OCI-LY3 (cell line): ENCODE measurements at regions not wholly inside any gene's neighbourhood (a gene's known extent, or its start where the extent isn't known, plus 50 kb on each side); places are given as distances from the start of the nearest gene placed in this dataset.

ENCODE experiments used
- H2AFZ ChIP-seq: fragments of 200-600, 300-600 bp; shearing (Covaris generic); 2 replicates; pipeline ENCODE4 v1.6.0; 2014; ENCODE audit warnings: antibody characterized with exemption, low read depth, low read length
- H3K27ac ChIP-seq: fragments of 200-600, 300-600 bp; sonication (generic); 2 replicates; pipeline ENCODE4 v1.5.1; 2014; ENCODE audit warnings: mild to moderate bottlenecking, low read length, moderate library complexity, mixed read lengths
- H3K27me3 ChIP-seq: fragments of 200-600, 300-600 bp; sonication (generic); 2 replicates; pipeline ENCODE4 v1.6.1; 2014; ENCODE audit warnings: low read depth, low read length, mixed read lengths
- H3K36me3 ChIP-seq: fragments of 200-600, 300-600 bp; sonication (generic); replicated peaks from 2 replicates; pipeline ENCODE3; 2014; ENCODE audit warnings: low read depth, low read length, mixed read lengths
- H3K4me1 ChIP-seq: fragments of 300-600, 200-600 bp; sonication (generic); 2 replicates; pipeline ENCODE4 v1.6.1; 2014; ENCODE audit warnings: low read length, mixed read lengths
- H3K4me2 ChIP-seq: fragments of 200-600, 300-600 bp; sonication (generic); 2 replicates; pipeline ENCODE4 v1.6.1; 2014; ENCODE audit warnings: low read length, mixed read lengths
- H3K4me3 ChIP-seq: fragments of 300-600, 200-600 bp; sonication (generic); 2 replicates; pipeline ENCODE4 v1.5.1; 2014; ENCODE audit warnings: antibody characterized with exemption, mild to moderate bottlenecking, low read length, moderate library complexity
- H3K79me2 ChIP-seq: fragments of 300-600, 200-600 bp; shearing (Covaris generic); 2 replicates; pipeline ENCODE4 v1.6.1; 2014; ENCODE audit warnings: mild to moderate bottlenecking, low read length, mixed read lengths
- H3K9ac ChIP-seq: fragments of 300-600, 200-600 bp; shearing (Covaris generic); 2 replicates; pipeline ENCODE4 v1.6.0; 2014; ENCODE audit warnings: mild to moderate bottlenecking, low read length, moderate library complexity
- H3K9me3 ChIP-seq: fragments of 200-600, 300-600 bp; shearing (Covaris generic); 2 replicates; pipeline ENCODE4 v1.6.1; 2014; ENCODE audit warnings: low read length, mixed read lengths; ENCODE audit not compliant: insufficient read depth
- H4K20me1 ChIP-seq: fragments of 200-600, 300-600 bp; sonication (generic); 2 replicates; pipeline ENCODE4 v1.6.1; 2016; ENCODE audit warnings: low read length, mixed read lengths; ENCODE audit not compliant: insufficient read depth
- CTCF ChIP-seq: fragments of 200-600, 300-600 bp; sonication (generic); IDR thresholded peaks from 2 replicates; pipeline ENCODE4 v1.5.1; 2014; ENCODE audit warnings: antibody characterized with exemption, low read length, low read depth
- EZH2phosphoT487 ChIP-seq: fragments of 200-600 bp; shearing (Covaris generic); IDR thresholded peaks from 2 replicates; pipeline ENCODE4 v1.6.1; 2018; ENCODE audit warnings: antibody characterized with exemption, mixed run types, low read depth

DNA sequence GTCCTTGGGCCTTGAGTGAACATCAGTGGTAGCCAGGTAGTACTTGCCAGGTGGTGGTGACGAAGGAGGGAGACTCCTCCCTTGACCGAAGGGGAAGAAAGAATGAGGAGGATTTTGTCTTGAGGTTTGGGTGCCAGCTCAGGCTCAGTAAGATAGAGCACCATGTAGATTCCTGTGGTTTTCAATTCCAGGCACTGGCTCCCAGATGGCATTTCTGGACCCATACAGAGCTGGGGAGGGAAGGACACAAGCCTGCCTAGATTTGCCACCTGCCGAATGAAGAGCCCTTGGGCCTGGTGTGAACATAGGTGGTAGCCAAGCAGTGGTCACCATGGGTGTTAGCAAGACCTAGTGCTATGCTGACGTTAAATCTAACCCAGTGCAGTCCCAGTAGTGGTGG is 108.8 kb upstream of the UBE2E3 start:
- Histone ChIP-seq H3K4me1 (no peaks in the 10 kb centered on the region), H3K9ac (no peak overlapping the region), H3K4me2 (no peak overlapping the region), H3K79me2 (no peaks in the 10 kb centered on the region), H3K27ac (no peak overlapping the region), H3K36me3 (no peaks in the 10 kb centered on the region), H4K20me1 (no peaks in the 10 kb centered on the region), H3K9me3 (no peaks in the 10 kb centered on the region), H2AFZ (no peak overlapping the region), H3K27me3 (no peaks in the 10 kb centered on the region), H3K4me3 (no peak overlapping the region)
- TF ChIP-seq EZH2phosphoT487 (no peak), CTCF (no peak)

GRCh38 chr2:180849851-180850250 is 130.6 kb upstream of the UBE2E3 start:
- H3K27ac ChIP-seq, result no peak overlapping the region
- no peaks in the 10 kb centered on the region for H3K79me2 ChIP-seq
- no peaks in the 10 kb centered on the region; the same call in 1 of the 2 replicates for H3K4me1 ChIP-seq
- H3K9ac ChIP-seq, result no peak overlapping the region
- no peaks in the 10 kb centered on the region for H3K27me3 ChIP-seq
- H3K36me3 ChIP-seq, result no peaks in the 10 kb centered on the region
- H2AFZ ChIP-seq, result no peak overlapping the region
- no peaks in the 10 kb centered on the region for H3K9me3 ChIP-seq
- no peaks in the 10 kb centered on the region for H4K20me1 ChIP-seq
- H3K4me2 ChIP-seq, result no peak overlapping the region
- H3K4me3 ChIP-seq, result no peak overlapping the region
- no peak for TF ChIP-seq CTCF
- no peak for TF ChIP-seq EZH2phosphoT487

- no peaks in the 10 kb centered on the region for H4K20me1 ChIP-seq
- no peaks in the 10 kb centered on the region for H3K36me3 ChIP-seq
- no peaks in the 10 kb centered on the region for H3K27me3 ChIP-seq
- peaks cover 3% of the 10 kb centered on the region; the same call in 1 of the 2 replicates for H3K4me1 ChIP-seq
- TF ChIP-seq CTCF (no peak), EZH2phosphoT487 (no peak)
- H3K9ac ChIP-seq, result no peak overlapping the region
- H3K9me3 ChIP-seq, result no peaks in the 10 kb centered on the region
- H3K27ac ChIP-seq, result no peak overlapping the region
- H3K4me3 ChIP-seq, result no peak overlapping the region
- no peaks in the 10 kb centered on the region for H3K79me2 ChIP-seq
- H2AFZ ChIP-seq, result no peak overlapping the region
- no peak overlapping the region for H3K4me2 ChIP-seq
Observed at GRCh38 chr2:180848393-180848792, 132.0 kb upstream of the UBE2E3 start.

- Histone ChIP-seq H2AFZ (no peak overlapping the region), H3K27me3 (no peaks in the 10 kb centered on the region), H3K27ac (no peak overlapping the region), H3K4me2 (no peak overlapping the region), H3K4me1 (peaks cover 5% of the 10 kb centered on the region; the same call in 1 of the 2 replicates), H3K79me2 (no peaks in the 10 kb centered on the region), H3K9me3 (no peaks in the 10 kb centered on the region), H3K4me3 (no peak overlapping the region), H3K9ac (no peak overlapping the region), H4K20me1 (no peaks in the 10 kb centered on the region), H3K36me3 (no peaks in the 10 kb centered on the region)
- TF ChIP-seq EZH2phosphoT487, result no peak
- TF ChIP-seq CTCF, result no peak
Observed at GRCh38 chr2:180846756-180847472, 133.5 kb upstream of the UBE2E3 start.
